ENCODE measurements at regions not wholly inside any gene's neighbourhood (a gene's known extent, or its start where the extent isn't known, plus 50 kb on each side); places are given as distances from the start of the nearest gene placed in this dataset.

- CTCF ChIA-PET, result no interaction called here
- POLR2A ChIA-PET, result no interaction called here
- no peak for DNase-seq (ENCODE audit: extremely low spot score)
- TF ChIP-seq, protein P1, sequence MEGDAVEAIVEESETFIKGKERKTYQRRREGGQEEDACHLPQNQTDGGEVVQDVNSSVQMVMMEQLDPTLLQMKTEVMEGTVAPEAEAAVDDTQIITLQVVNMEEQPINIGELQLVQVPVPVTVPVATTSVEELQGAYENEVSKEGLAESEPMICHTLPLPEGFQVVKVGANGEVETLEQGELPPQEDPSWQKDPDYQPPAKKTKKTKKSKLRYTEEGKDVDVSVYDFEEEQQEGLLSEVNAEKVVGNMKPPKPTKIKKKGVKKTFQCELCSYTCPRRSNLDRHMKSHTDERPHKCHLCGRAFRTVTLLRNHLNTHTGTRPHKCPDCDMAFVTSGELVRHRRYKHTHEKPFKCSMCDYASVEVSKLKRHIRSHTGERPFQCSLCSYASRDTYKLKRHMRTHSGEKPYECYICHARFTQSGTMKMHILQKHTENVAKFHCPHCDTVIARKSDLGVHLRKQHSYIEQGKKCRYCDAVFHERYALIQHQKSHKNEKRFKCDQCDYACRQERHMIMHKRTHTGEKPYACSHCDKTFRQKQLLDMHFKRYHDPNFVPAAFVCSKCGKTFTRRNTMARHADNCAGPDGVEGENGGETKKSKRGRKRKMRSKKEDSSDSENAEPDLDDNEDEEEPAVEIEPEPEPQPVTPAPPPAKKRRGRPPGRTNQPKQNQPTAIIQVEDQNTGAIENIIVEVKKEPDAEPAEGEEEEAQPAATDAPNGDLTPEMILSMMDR (IDR thresholded peaks at IDR 0.05; ENCODE audit: control extremely low read depth, extremely low read depth, low read depth, missing control alignments), result no peak
Measured at GRCh38 chr13:74485757-74486156, 351.6 kb upstream of the KLF12 start.

DNA sequence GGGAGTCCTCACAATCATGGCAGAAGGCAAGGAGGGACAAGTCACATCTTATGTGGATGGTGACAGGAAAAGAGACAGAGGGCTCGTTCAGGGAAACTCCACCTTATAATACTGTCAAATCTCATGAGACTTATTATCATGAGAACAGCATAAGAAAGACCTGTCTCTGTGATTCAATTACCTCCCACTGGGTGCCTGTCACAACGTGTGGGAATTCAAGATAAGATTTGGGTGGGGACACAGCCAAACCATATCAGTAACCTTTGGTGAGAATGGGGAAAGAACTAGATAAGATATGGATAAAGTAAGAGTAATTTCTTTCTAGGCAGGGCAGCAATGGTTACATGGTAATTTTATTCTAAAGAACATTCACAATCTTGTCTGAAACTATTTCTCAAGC lies 344.9 kb upstream of the KLF12 start:
- CTCF ChIA-PET, result no interaction called here
- DNase-seq (ENCODE audit: extremely low spot score), result no peak
- POLR2A ChIA-PET, result no interaction called here
- TF ChIP-seq, protein P1 (IDR thresholded peaks at IDR 0.05; ENCODE audit: control extremely low read depth, extremely low read depth, low read depth, missing control alignments), result no peak

- TF ChIP-seq, protein P1 (IDR thresholded peaks at IDR 0.05; ENCODE audit: control extremely low read depth, extremely low read depth, low read depth, missing control alignments), result no peak
- CTCF ChIA-PET, result interaction anchor here (1.1 kb wide), 1 partner anchor 11 kb away, joined by 3 read pairs; no protein-coding TSS in a partner anchor
Measured at GRCh38 chr13:74476788-74477187, 342.6 kb upstream of the KLF12 start.

DNA sequence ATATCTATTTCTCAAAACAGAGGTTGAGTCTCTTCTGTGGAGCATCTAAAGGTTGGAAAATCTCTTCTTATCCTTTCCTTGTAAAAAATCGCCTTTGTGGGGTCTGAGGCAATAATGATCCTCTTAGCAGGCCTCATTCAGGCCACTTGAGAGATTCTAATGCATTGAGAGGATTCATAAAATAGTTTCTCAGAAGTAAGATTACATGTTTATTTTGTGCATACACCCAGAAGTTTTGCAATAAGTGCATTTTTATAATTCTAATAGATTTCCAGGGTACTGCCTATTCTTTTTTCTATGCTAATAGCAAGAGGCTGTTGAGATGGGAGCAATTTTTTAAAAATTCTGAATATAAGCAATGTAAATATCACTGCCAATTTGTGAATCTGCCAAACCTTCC lies 342.2 kb upstream of the KLF12 start:
- DNase-seq (ENCODE audit: extremely low spot score), result no peak
- POLR2A ChIA-PET, result no interaction called here
- CTCF ChIA-PET, result interaction anchor here (0.9 to 1.1 kb wide), 2 partner anchors 11 kb away, joined by 3 read pairs; no protein-coding TSS in a partner anchor

More at GRCh38 chr13:74476788-74477187, 342.6 kb upstream of the KLF12 start:
- POLR2A ChIA-PET, result no interaction called here
- DNase-seq (ENCODE audit: extremely low spot score), result no peak

DNA sequence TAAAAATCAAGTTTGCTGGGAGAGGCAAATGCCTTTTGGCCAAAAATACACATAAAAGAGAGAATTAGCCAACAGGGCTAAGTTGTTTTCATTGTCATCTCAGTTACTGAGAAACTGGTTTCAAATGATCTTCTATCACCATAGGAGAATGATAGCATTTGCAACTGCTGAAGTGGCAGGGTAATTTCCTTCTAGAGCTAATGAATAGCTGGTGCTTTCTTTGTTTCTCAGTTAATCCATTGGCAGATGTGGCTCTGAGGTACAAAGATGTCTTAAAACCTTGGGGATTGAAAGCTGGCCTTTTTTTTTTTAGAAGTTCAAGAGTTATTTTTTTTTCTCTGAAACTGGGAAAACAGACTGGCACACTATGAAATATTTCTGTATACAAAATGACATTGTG lies 332.7 kb upstream of the KLF12 start:
- ChIA-PET POLR2A (no interaction called here), CTCF (interaction anchor here (1.0 to 1.5 kb wide), 2 partner anchors 17 to 114 kb away, joined by 3 read pairs; no protein-coding TSS in a partner anchor)
- TF ChIP-seq, protein P1 (IDR thresholded peaks at IDR 0.05; ENCODE audit: control extremely low read depth, extremely low read depth, low read depth, missing control alignments), result no peak
- DNase-seq (ENCODE audit: extremely low spot score), result no peak

More for the DNA sequence above, 342.2 kb upstream of the KLF12 start:
- TF ChIP-seq, protein P1 (IDR thresholded peaks at IDR 0.05; ENCODE audit: control extremely low read depth, extremely low read depth, low read depth, missing control alignments), result no peak

- TF ChIP-seq, protein P1 (IDR thresholded peaks at IDR 0.05; ENCODE audit: control extremely low read depth, extremely low read depth, low read depth, missing control alignments), result no peak
- ChIA-PET POLR2A (no interaction called here), CTCF (interaction anchor here (1.1 to 1.5 kb wide), 4 partner anchors 11 to 115 kb away, joined by 3 to 4 read pairs (median 3); no protein-coding TSS in a partner anchor)
- DNase-seq (ENCODE audit: extremely low spot score), result no peak
Measured at GRCh38 chr13:74466020-74466419, 331.8 kb upstream of the KLF12 start.

Measured in GM10248 (cell line).